ENCODE measurements at regions not wholly inside any gene's neighbourhood (a gene's known extent, or its start where the extent isn't known, plus 50 kb on each side); places are given as distances from the start of the nearest gene placed in this dataset.

GRCh38 chr3:63029326-63029725 is 154.1 kb upstream of the CADPS start:
- POLR2A ChIA-PET (ENCODE audit: partially characterized antibody) = interaction anchor here (1.0 to 2.3 kb wide), 2 partner anchors 9 to 14 kb away, joined by 4 to 12 read pairs; no protein-coding TSS in a partner anchor
- no peak overlapping the region for H3K23ac ChIP-seq (ENCODE audit: insufficient read length)
- H3K4ac ChIP-seq (replicated peaks; ENCODE audit: insufficient read length, low read depth, low read length) = no peak overlapping the region
- no peak overlapping the region for H2AFZ ChIP-seq (ENCODE audit: low read length)
- no peak overlapping the region for H2AK5ac ChIP-seq (ENCODE audit: low read depth, low read length)
- no peaks in the 10 kb centered on the region for H3K27me3 ChIP-seq (replicated peaks in 1 of 4; ENCODE audit: control insufficient read depth in 3 of 4, extremely low read depth in 1 of 4, insufficient read depth in 3 of 4, low read length in 3 of 4)
- H3K14ac ChIP-seq (ENCODE audit: insufficient read length) = no peak overlapping the region
- H3K4me3 ChIP-seq (ENCODE audit: extremely low read depth in 1 of 4, insufficient read depth in 2 of 4, low read depth in 3 of 4, low read length in 4 of 4) = no peak overlapping the region
- FAIRE-seq (no peak), DNase-seq (ENCODE audit: low read depth in 1 of 2, low spot score in 2 of 2) (no peak)
- no peak overlapping the region for H4K91ac ChIP-seq (replicated peaks; ENCODE audit: insufficient read length, low read length)
- H3K56ac ChIP-seq (replicated peaks; ENCODE audit: insufficient read length, low read depth, low read length) = no peak overlapping the region
- H2BK20ac ChIP-seq (ENCODE audit: low read length) = no peak overlapping the region
- H3K4me1 ChIP-seq (replicated peaks in 1 of 4; ENCODE audit: control insufficient read depth in 3 of 4, insufficient read depth in 4 of 4, low read length in 3 of 4) = no peaks in the 10 kb centered on the region; a peak in 1 of 7 replicates
- no peak overlapping the region for H2BK15ac ChIP-seq (ENCODE audit: low read length)
- H4K5ac ChIP-seq (ENCODE audit: insufficient read length, low read depth, low read length) = no peak overlapping the region
- H4K20me1 ChIP-seq (replicated peaks in 1 of 2; ENCODE audit: control insufficient read depth in 1 of 2, insufficient read depth in 2 of 2, low read length in 2 of 2) = no peaks in the 10 kb centered on the region
- CTCF ChIA-PET (ENCODE audit: partially characterized antibody) = interaction anchor here (1.2 kb wide), 1 partner anchor 9 kb away, joined by 4 read pairs; no protein-coding TSS in a partner anchor
- no peak overlapping the region for H2BK120ac ChIP-seq (replicated peaks; ENCODE audit: low read depth, low read length)
- H3K18ac ChIP-seq (ENCODE audit: extremely low read depth, low read length) = no peak overlapping the region
- H2BK5ac ChIP-seq (ENCODE audit: low read depth, low read length) = no peak overlapping the region
- H3K79me1 ChIP-seq (ENCODE audit: low read depth, low read length) = no peaks in the 10 kb centered on the region
- H3K9me3 ChIP-seq (ENCODE audit: insufficient read depth in 2 of 2, low read depth in 1 of 2, low read length in 1 of 2) = peaks cover 0 to 3% of the 10 kb centered on the region in 2 experiments; a peak in 1 of 4 replicates
- 87% methylated on average over 3 of the region's 3 CpGs; no CpG with 5 or more reads in 1 of the 2 experiments for WGBS, 2 experiments (ENCODE audit: extremely low coverage in 1 of 2, insufficient coverage in 1 of 2, insufficient read length in 1 of 2, insufficient replicate concordance in 2 of 2, low coverage in 1 of 2, low lambda C conversion rate in 2 of 2, missing lambda C conversion rate in 1 of 2)
- H4K8ac ChIP-seq (ENCODE audit: extremely low read depth, insufficient read depth, low read length) = no peak overlapping the region
- H3K36me3 ChIP-seq (ENCODE audit: control insufficient read depth in 2 of 4, insufficient read depth in 4 of 4, low read length in 3 of 4) = peaks cover 0 to 6% (median 0%) of the 10 kb centered on the region in 4 experiments; a peak in 1 of 8 replicates
- no peak overlapping the region for H3K27ac ChIP-seq (ENCODE audit: low read depth, low read length)
- H3K9ac ChIP-seq (replicated peaks in 1 of 4; ENCODE audit: extremely low read depth in 1 of 4, low read depth in 3 of 4, low read length in 3 of 4) = no peak overlapping the region
- H3K23me2 ChIP-seq (ENCODE audit: low read depth, low read length) = no peaks in the 10 kb centered on the region
- H3K4me2 ChIP-seq (ENCODE audit: insufficient read depth in 1 of 2, low read depth in 2 of 2, low read length in 2 of 2) = no peak overlapping the region
- no peak overlapping the region for H2BK12ac ChIP-seq (ENCODE audit: low read depth, low read length)
- H3K79me2 ChIP-seq (ENCODE audit: control insufficient read depth in 1 of 2, insufficient read depth in 2 of 2, low read length in 2 of 2) = no peaks in the 10 kb centered on the region; a peak in 1 of 4 replicates
- TF ChIP-seq PHF8 (conservative IDR thresholded peaks at IDR 0.05; ENCODE audit: low read depth, low read length) = no peak
- TF ChIP-seq CHD1 (IDR thresholded peaks at IDR 0.05; ENCODE audit: low read depth, low read length) = no peak
- no peak for TF ChIP-seq CBX8 (IDR thresholded peaks at IDR 0.05; ENCODE audit: borderline replicate concordance, low read depth, low read length)
- TF ChIP-seq BRCA1 (IDR thresholded peaks at IDR 0.05; ENCODE audit: low read depth, low read length) = no peak
- TF ChIP-seq RFX5 (IDR thresholded peaks at IDR 0.05; ENCODE audit: borderline replicate concordance, low read depth, low read length) = no peak
- no peak for TF ChIP-seq POU5F1 (IDR thresholded peaks at IDR 0.05; ENCODE audit: low read depth, low read length)
- TF ChIP-seq CTCF (IDR thresholded peaks at IDR 0.05; ENCODE audit: control extremely low read depth in 1 of 3, insufficient read depth in 1 of 3, low read depth in 1 of 3, low read length in 3 of 3) = no peak
- no peak for TF ChIP-seq NRF1 (IDR thresholded peaks at IDR 0.05; ENCODE audit: low read depth, low read length)
- TF ChIP-seq SIRT6 (IDR thresholded peaks at IDR 0.05; ENCODE audit: low read length) = no peak
- TF ChIP-seq YY1 (IDR thresholded peaks at IDR 0.05; ENCODE audit: low read depth, low read length) = no peak
- no peak for TF ChIP-seq SP4 (IDR thresholded peaks at IDR 0.05; ENCODE audit: low read length)
- no peak for TF ChIP-seq CHD2 (IDR thresholded peaks at IDR 0.05; ENCODE audit: low read length)
- no peak for TF ChIP-seq TEAD4 (IDR thresholded peaks at IDR 0.05; ENCODE audit: low read depth, low read length)
